Activated B cell treated with CpG ODN at 0.5 μM for 24 hours (primary cell): ENCODE measurements at regions not wholly inside any gene's neighbourhood (a gene's known extent, or its start where the extent isn't known, plus 50 kb on each side); places are given as distances from the start of the nearest gene placed in this dataset.

Experiments
- ATAC-seq: fragments of 200-7000 bp; cut with Tn5 transposase; one replicate; pipeline ENCODE4 v1.10.0; 2021; ENCODE audit warnings: low read depth, mild to moderate bottlenecking, moderate library complexity
- CTCF ChIA-PET: fragments of 350-600 bp; sonication (Branson Sonifier 250); formaldehyde crosslinking; loops from one replicate; lab custom pipeline; 2021; ENCODE audit warnings: antibody characterized with exemption; lab: Charles Lee
- POLR2A ChIA-PET: fragments of 350-600 bp; sonication (Branson Sonifier 250); formaldehyde crosslinking; loops from one replicate; lab custom pipeline; 2021; ENCODE audit warnings: antibody characterized with exemption; lab: Charles Lee
- DNase-seq: peaks from one replicate; pipeline ENCODE4 v3.0.0; 2022
- H3K27ac Mint-ChIP-seq: one replicate; pipeline ENCODE4 v1.8.0; 2020; ENCODE audit warnings: mixed read lengths
- H3K27me3 Mint-ChIP-seq: one replicate; pipeline ENCODE4 v1.8.0; 2021; ENCODE audit warnings: mixed read lengths
- H3K36me3 Mint-ChIP-seq: one replicate; pipeline ENCODE4 v1.8.0; 2021; ENCODE audit warnings: low read depth, mixed read lengths
- H3K4me1 Mint-ChIP-seq: one replicate; pipeline ENCODE4 v1.8.0; 2021; ENCODE audit warnings: mixed read lengths
- H3K4me3 Mint-ChIP-seq: one replicate; pipeline ENCODE4 v1.8.0; 2020; ENCODE audit warnings: mild to moderate bottlenecking, mixed read lengths
- H3K9me3 Mint-ChIP-seq: one replicate; pipeline ENCODE4 v1.8.0; 2020; ENCODE audit warnings: mixed read lengths
- CTCF ChIP-seq: fragments of 200-600 bp; IDR thresholded peaks from one replicate; pipeline ENCODE4 v1.8.0; 2022; ENCODE audit warnings: antibody characterized with exemption, mild to moderate bottlenecking
- intact Hi-C: fragments of 100-400 bp; cut with micrococcal nuclease; formaldehyde crosslinking; loops from one replicate; pipeline ENCODE4 v1.15.1; 2024

DNA sequence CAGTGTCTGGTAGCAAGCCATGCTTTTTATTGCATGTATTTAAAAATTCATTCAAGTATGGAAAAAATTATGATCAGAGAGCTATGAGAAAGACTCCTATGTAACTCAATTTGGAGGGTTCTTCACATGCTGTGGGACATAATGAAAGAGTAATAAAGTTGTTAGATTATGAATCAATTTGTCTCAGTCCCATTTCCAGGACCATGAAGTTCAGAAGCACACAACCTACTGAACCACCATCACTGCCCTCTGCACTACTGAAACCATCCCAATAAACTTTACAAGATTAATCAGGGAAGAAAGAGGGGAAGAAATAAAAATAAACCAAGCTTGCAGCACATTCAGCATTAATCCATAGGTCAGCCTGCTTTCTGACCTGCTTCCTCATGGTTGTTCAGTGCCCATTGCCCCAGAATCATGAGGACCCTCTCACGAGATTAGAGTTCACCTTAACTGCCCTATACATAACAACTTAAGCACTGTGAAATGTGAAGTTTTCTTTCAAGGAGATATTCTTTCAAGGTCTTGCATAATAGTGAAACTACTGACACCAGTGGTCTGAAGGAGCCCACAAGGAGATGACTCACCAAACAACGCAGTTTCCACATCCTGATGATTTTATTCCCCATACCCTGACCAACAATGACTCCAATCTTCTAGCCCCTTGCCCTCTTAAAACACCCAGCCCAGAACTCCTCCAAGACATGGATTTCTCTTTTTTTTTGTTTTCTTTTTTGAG is 171.5 kb upstream of the ADCY1 start:
- no peak for TF ChIP-seq CTCF
- H3K4me3 Mint-ChIP-seq, result no peak overlapping the region
- ATAC-seq, result no peak

GRCh38 chr7:45404622-45405021 is 169.5 kb upstream of the ADCY1 start:
- ChIA-PET CTCF (no interaction called here), POLR2A (no interaction called here)
- TF ChIP-seq CTCF, result no peak
- intact Hi-C loops, result no loop called here
- no peaks in the 10 kb centered on the region for H3K27me3 Mint-ChIP-seq
- H3K36me3 Mint-ChIP-seq, result no peaks in the 10 kb centered on the region
- no peaks in the 10 kb centered on the region for H3K9me3 Mint-ChIP-seq
- H3K4me1 Mint-ChIP-seq, result no peaks in the 10 kb centered on the region
- DNase-seq (no peak), ATAC-seq (no peak)
- H3K4me3 Mint-ChIP-seq, result no peak overlapping the region
- H3K27ac Mint-ChIP-seq, result no peak overlapping the region

More for the DNA sequence above, 171.5 kb upstream of the ADCY1 start:
- no peak for DNase-seq
- Mint-ChIP-seq H3K36me3 (no peaks in the 10 kb centered on the region), H3K9me3 (no peaks in the 10 kb centered on the region), H3K4me1 (no peaks in the 10 kb centered on the region), H3K27me3 (no peaks in the 10 kb centered on the region), H3K27ac (no peak overlapping the region)
- CTCF ChIA-PET, result no interaction called here
- POLR2A ChIA-PET, result no interaction called here
- intact Hi-C loops, result no loop called here

DNA sequence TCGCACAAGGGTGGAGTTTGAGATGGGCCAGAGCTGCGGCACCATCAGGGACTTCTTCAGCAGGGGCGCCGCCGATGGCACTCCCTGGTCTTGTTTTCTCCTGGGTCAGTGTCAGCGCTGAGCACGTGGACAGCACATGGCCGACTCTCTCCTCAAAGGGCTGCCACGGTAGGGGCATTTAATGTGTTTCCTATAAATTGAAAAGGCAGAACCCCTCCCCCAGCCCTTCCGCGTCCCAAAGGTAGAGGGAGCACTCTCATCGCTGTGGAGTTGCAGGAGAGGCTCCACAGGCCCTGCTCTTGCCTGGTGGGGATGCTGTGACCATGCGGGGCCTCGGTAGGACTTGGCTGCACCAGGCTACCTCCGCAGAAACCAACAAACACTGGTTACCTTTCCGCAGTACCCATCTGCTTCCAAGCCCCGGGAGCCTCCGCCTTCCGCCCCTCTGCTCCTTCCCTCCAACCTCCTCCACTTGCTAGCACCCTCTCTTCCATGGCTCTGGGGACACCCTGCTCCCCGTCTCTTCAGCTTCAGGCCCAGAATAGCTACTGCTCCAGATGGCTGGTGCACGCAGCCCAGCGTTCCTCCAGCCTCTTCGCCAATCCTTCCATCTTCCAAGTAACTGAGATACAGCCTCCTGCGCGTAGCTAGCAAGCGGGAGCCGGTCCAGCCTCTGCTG is 166.3 kb upstream of the ADCY1 start:
- Mint-ChIP-seq H3K36me3 (no peaks in the 10 kb centered on the region), H3K4me3 (no peak overlapping the region), H3K9me3 (peaks cover 5% of the 10 kb centered on the region), H3K27me3 (no peaks in the 10 kb centered on the region), H3K4me1 (no peaks in the 10 kb centered on the region), H3K27ac (no peak overlapping the region)
- POLR2A ChIA-PET, result no interaction called here
- no peak for ATAC-seq
- intact Hi-C loops, result no loop called here
- CTCF ChIA-PET, result no interaction called here
- no peak for TF ChIP-seq CTCF
- DNase-seq, result no peak

- peaks cover 5% of the 10 kb centered on the region for H3K9me3 Mint-ChIP-seq
- DNase-seq (no peak), ATAC-seq (no peak)
- no peaks in the 10 kb centered on the region for H3K4me1 Mint-ChIP-seq
- H3K4me3 Mint-ChIP-seq, result no peak overlapping the region
- H3K27me3 Mint-ChIP-seq, result no peaks in the 10 kb centered on the region
- intact Hi-C loops, result no loop called here
- no peak overlapping the region for H3K27ac Mint-ChIP-seq
- POLR2A ChIA-PET, result no interaction called here
- no peak for TF ChIP-seq CTCF
- CTCF ChIA-PET, result no interaction called here
- H3K36me3 Mint-ChIP-seq, result no peaks in the 10 kb centered on the region
These were observed 165.8 kb upstream of the ADCY1 start for GRCh38 chr7:45408409-45408737.

DNA sequence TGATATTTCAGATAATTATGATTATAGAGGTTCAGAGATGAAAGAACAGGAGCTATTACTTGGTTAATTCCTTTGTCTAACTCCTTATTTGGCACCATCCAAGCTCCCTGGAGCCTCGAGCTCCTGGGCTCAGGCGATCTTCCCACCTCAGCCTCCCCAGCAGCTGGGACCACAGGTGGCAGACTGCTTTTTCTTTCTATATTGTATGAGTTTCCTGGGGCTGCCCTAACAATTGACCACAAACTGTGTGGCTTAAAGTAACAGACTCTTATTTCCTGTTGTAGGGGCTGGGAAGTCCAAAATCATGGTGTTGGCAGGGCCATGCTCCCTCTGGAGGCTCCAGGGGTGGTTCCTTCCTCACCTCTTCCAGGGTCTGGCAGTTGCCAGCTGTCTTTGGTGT is 163.3 kb upstream of the ADCY1 start:
- TF ChIP-seq CTCF, result no peak
- intact Hi-C loops, result no loop called here
- H3K27ac Mint-ChIP-seq, result no peak overlapping the region
- POLR2A ChIA-PET, result no interaction called here
- H3K9me3 Mint-ChIP-seq, result peaks cover 5% of the 10 kb centered on the region
- H3K36me3 Mint-ChIP-seq, result no peaks in the 10 kb centered on the region
- H3K27me3 Mint-ChIP-seq, result no peaks in the 10 kb centered on the region
- DNase-seq (no peak), ATAC-seq (no peak)
- no peaks in the 10 kb centered on the region for H3K4me1 Mint-ChIP-seq
- no peak overlapping the region for H3K4me3 Mint-ChIP-seq
- CTCF ChIA-PET, result no interaction called here
